ENCODE measurements at regions not wholly inside any gene's neighbourhood (a gene's known extent, or its start where the extent isn't known, plus 50 kb on each side); places are given as distances from the start of the nearest gene placed in this dataset.

DNA sequence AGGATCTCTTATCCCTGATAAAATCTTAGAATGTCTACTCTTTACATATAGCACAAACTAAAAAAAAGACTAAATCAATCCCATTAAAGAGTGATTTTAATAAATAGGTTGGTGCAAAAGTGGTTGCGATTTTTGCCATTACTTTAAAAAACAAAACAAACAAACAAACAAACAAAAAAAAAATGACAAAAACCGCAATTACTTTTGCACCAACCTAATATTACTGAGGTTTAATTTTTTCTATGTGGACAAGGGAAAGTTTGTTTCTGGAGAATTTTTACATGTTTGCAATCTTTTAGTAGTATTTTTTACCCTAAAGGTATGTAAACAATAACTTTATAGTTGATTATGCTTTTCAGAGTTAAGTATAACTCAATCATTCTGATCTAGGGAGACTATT lies 119.7 kb upstream of the ADAMTS5 start:
- TF ChIP-seq, protein P1, sequence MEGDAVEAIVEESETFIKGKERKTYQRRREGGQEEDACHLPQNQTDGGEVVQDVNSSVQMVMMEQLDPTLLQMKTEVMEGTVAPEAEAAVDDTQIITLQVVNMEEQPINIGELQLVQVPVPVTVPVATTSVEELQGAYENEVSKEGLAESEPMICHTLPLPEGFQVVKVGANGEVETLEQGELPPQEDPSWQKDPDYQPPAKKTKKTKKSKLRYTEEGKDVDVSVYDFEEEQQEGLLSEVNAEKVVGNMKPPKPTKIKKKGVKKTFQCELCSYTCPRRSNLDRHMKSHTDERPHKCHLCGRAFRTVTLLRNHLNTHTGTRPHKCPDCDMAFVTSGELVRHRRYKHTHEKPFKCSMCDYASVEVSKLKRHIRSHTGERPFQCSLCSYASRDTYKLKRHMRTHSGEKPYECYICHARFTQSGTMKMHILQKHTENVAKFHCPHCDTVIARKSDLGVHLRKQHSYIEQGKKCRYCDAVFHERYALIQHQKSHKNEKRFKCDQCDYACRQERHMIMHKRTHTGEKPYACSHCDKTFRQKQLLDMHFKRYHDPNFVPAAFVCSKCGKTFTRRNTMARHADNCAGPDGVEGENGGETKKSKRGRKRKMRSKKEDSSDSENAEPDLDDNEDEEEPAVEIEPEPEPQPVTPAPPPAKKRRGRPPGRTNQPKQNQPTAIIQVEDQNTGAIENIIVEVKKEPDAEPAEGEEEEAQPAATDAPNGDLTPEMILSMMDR (IDR thresholded peaks at IDR 0.05; ENCODE audit: poor library complexity) = no peak
- TF ChIP-seq EZH2phosphoT487 (IDR thresholded peaks at IDR 0.05; ENCODE audit: low read depth, severe bottlenecking, unreplicated experiment) = no peak
